ENCODE measurements at regions not wholly inside any gene's neighbourhood (a gene's known extent, or its start where the extent isn't known, plus 50 kb on each side); places are given as distances from the start of the nearest gene placed in this dataset.

- DNase-seq, result no peak
- Histone ChIP-seq H3K27ac (no peak overlapping the region), H3K36me3 (no peaks in the 10 kb centered on the region), H3K4me3 (ENCODE audit: low read depth, low read length) (no peak overlapping the region), H3K9me3 (ENCODE audit: severe bottlenecking) (no peaks in the 10 kb centered on the region), H3K27me3 (ENCODE audit: insufficient read depth, low read depth, severe bottlenecking) (no peaks in the 10 kb centered on the region)
- no peak for TF ChIP-seq CTCF (IDR thresholded peaks at IDR 0.05; ENCODE audit: low read depth, low read length)
These were observed 1227.4 kb upstream of the PCDH20 start for GRCh38 chr13:62643007-62643483.

DNA sequence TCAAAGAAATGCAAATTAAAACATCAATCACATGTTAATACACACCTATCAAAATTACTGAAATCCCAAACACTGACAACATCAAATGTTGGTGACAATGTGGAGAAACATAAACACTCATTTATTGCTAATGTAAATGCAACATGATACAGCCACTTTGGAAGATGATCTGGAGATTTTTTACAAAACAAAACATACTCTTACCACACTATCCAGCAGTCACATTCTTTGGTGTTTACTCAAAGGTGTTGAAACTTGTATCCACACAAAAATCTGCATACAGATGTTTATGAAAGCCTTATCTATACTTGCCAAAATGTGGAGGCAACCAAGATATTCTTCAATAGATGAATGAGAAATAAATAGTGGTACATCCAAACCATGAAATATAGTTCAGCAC lies 1219.5 kb upstream of the PCDH20 start:
- TF ChIP-seq CTCF (IDR thresholded peaks at IDR 0.05; ENCODE audit: low read depth, low read length), result no peak
- H3K9me3 ChIP-seq (ENCODE audit: severe bottlenecking), result no peaks in the 10 kb centered on the region
- H3K4me3 ChIP-seq (ENCODE audit: low read depth, low read length), result no peak overlapping the region
- no peaks in the 10 kb centered on the region for H3K36me3 ChIP-seq
- H3K27me3 ChIP-seq (ENCODE audit: insufficient read depth, low read depth, severe bottlenecking), result no peaks in the 10 kb centered on the region
- H3K27ac ChIP-seq, result no peak overlapping the region
- no peak for DNase-seq

DNA sequence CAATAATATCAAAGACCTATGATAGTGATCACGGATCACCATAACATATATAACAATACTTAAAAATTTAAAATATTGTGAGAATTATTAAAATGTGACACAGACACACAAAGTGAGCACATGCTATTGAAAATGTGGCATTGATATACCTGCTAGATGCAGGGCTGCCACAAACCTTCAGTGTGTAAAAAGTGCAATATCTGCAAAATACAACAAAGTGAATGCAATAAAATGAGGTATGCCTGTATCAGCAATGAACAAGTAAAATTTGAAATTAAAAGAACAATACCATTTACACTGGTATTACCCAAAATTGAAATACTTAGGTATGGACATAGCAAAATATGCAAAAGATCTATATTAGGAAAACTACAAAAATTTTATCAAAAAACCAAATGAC lies 1217.8 kb upstream of the PCDH20 start:
- no peak for DNase-seq
- H3K36me3 ChIP-seq, result no peaks in the 10 kb centered on the region
- no peak overlapping the region for H3K4me3 ChIP-seq (ENCODE audit: low read depth, low read length)
- no peak overlapping the region for H3K27ac ChIP-seq
- no peak for TF ChIP-seq CTCF (IDR thresholded peaks at IDR 0.05; ENCODE audit: low read depth, low read length)
- H3K9me3 ChIP-seq (ENCODE audit: severe bottlenecking), result no peaks in the 10 kb centered on the region
- no peaks in the 10 kb centered on the region for H3K27me3 ChIP-seq (ENCODE audit: insufficient read depth, low read depth, severe bottlenecking)

GRCh38 chr13:62631619-62632018 lies 1216.0 kb upstream of the PCDH20 start:
- H3K36me3 ChIP-seq, result no peaks in the 10 kb centered on the region
- H3K27me3 ChIP-seq (ENCODE audit: insufficient read depth, low read depth, severe bottlenecking), result no peaks in the 10 kb centered on the region
- H3K4me3 ChIP-seq (ENCODE audit: low read depth, low read length), result no peak overlapping the region
- no peak for TF ChIP-seq CTCF (IDR thresholded peaks at IDR 0.05; ENCODE audit: low read depth, low read length)
- no peak for DNase-seq
- H3K27ac ChIP-seq, result no peak overlapping the region
- no peaks in the 10 kb centered on the region for H3K9me3 ChIP-seq (ENCODE audit: severe bottlenecking)

GRCh38 chr13:62631124-62631523 lies 1215.5 kb upstream of the PCDH20 start:
- no peak overlapping the region for H3K4me3 ChIP-seq (ENCODE audit: low read depth, low read length)
- H3K9me3 ChIP-seq (ENCODE audit: severe bottlenecking), result no peaks in the 10 kb centered on the region
- no peak overlapping the region for H3K27ac ChIP-seq
- no peak for DNase-seq
- H3K36me3 ChIP-seq, result no peaks in the 10 kb centered on the region
- no peaks in the 10 kb centered on the region for H3K27me3 ChIP-seq (ENCODE audit: insufficient read depth, low read depth, severe bottlenecking)
- no peak for TF ChIP-seq CTCF (IDR thresholded peaks at IDR 0.05; ENCODE audit: low read depth, low read length)

GRCh38 chr13:62629618-62630017 lies 1214.0 kb upstream of the PCDH20 start:
- no peak for DNase-seq
- TF ChIP-seq CTCF (IDR thresholded peaks at IDR 0.05; ENCODE audit: low read depth, low read length), result no peak
- no peaks in the 10 kb centered on the region for H3K27me3 ChIP-seq (ENCODE audit: insufficient read depth, low read depth, severe bottlenecking)
- H3K9me3 ChIP-seq (ENCODE audit: severe bottlenecking), result no peaks in the 10 kb centered on the region
- H3K27ac ChIP-seq, result no peak overlapping the region
- H3K4me3 ChIP-seq (ENCODE audit: low read depth, low read length), result no peak overlapping the region
- no peaks in the 10 kb centered on the region for H3K36me3 ChIP-seq
